Stimulated activated CD4-positive, alpha-beta T cell treated with anti-CD3 and anti-CD28 coated beads, Interleukin-15, amount 100 ng/mL, for 48 hours (primary cell): ENCODE measurements at regions not wholly inside any gene's neighbourhood (a gene's known extent, or its start where the extent isn't known, plus 50 kb on each side); places are given as distances from the start of the nearest gene placed in this dataset.
"Not testable (repeated sequence)": the region's sequence is repeated elsewhere in the genome, so short reads cannot be mapped to it uniquely, and the experiment has no call there.

Source experiments
- DNase-seq, 2 donors: peaks; one replicate each; pipeline ENCODE4 v3.0.0-alpha.2; 2020; ENCODE audit warnings: low read depth in 2 of 2

DNA sequence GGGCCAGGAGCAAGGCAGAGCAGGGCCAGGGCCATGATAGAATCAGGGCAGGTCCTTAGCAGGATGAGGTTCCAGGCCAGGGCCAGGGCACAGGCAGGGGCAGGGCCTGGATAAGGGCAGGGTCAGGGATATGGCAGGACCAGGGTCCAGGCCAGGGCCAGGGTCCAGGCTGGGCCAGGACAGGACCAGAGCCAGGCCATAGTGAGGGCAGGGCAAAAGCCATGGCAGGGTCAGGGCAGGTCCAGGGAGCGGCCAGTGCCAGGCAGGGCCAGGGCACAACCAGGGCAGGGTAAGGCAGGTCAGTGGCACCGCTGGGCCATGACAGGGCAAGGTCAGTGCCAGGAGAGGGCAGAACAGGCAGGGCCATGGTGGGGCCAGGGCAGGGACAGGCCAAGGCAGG, 152.2 kb downstream of the LIPI start:
- no peak for DNase-seq

GRCh38 chr21:14057841-14058481, 152.8 kb downstream of the LIPI start:
- DNase-seq, result not testable (repeated sequence)

- no peak for DNase-seq
Observed at GRCh38 chr21:14057313-14057712, 153.4 kb downstream of the LIPI start.

GRCh38 chr21:14056771-14057191, 154.0 kb downstream of the LIPI start:
- DNase-seq, result no peak

DNA sequence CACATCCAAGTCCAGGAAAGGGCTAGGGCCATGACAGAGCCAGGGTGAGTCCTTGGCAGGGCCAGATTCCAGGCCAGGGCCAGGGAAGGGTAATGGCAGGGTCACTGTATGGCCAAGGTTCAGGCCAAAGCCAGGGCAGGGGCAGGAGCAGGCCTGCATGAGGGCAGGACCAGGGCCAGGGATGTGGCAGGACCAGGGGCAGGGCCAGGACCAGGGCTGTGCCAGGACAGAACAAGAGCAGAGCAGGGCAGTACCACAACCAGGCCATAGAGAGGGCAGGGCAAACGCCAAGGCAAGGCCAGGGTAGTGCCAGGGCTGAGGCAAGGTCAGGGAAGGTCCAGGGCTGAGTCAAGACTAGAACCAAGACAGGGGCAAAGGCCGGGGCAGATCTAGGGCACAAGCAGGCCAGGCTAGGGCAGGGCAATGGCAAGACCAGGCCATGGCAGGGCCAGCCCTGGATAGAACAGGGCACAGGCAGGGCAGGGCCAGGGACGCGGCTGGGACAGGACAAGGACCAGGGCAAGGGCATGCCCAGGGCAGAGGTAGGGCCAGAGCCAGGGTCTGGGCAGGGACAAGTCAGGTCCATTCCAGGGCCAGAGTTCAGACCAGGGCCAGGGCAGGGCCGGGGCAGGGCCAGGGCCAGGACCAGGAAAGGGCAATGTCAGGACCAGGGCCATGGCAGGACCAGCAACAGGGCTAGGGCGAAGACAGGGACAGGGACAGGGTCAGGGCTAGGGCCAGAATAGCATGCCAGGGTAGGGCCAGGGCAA, 154.8 kb downstream of the LIPI start:
- DNase-seq, result not testable (repeated sequence)

- DNase-seq, result no peak
Observed at GRCh38 chr21:14054682-14055081, 156.1 kb downstream of the LIPI start.

GRCh38 chr21:14050121-14050520, 160.6 kb downstream of the LIPI start:
- DNase-seq, result no peak

- DNase-seq, result no peak
Observed at GRCh38 chr21:14046401-14046800, 164.4 kb downstream of the LIPI start.

- no peak for DNase-seq
Observed at GRCh38 chr21:14040386-14040785, 170.4 kb downstream of the LIPI start.

DNA sequence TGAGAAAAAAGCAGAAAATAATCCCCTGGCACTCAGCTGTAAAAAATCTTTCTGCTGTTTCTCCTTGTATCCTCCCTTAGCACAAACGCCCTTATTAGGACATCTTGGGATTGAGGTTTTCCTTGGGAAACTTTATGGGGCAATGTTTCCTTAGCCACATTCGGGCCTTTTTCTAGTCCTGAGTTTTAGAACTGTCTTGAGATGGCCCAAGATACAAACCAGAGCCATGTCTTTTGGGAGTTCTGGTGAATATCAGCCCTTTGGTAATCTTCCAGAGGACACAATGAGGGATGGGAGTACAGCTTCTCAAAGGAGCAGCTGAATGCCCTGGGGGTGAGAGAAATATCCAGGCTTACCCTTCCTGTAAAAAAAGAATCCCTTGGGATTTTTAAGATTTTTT, 182.1 kb downstream of the LIPI start:
- not testable (repeated sequence) for DNase-seq

- DNase-seq, result peak; percentile 84 to 86
Observed at GRCh38 chr21:14027235-14027869, 183.4 kb downstream of the LIPI start.

DNA sequence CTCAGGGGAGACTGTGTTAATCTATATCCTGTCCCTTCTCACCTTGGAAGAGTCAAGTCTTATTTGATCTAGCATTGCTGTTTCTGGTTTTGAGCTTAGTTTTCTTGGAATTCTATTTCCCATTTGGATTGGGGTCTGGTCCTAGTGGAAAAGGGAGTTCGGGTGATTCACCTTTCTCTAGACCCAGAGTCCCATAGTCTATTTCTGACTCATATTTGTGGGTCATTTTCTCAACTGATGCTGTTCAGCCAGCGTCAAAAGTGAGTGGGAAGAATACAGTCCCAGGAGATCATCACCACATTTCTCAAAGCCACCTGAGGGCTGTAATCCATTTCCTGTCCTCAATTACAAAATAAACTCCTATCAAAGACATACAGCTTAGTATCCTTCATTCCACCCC, 190.6 kb downstream of the LIPI start:
- not testable (repeated sequence) for DNase-seq

DNA sequence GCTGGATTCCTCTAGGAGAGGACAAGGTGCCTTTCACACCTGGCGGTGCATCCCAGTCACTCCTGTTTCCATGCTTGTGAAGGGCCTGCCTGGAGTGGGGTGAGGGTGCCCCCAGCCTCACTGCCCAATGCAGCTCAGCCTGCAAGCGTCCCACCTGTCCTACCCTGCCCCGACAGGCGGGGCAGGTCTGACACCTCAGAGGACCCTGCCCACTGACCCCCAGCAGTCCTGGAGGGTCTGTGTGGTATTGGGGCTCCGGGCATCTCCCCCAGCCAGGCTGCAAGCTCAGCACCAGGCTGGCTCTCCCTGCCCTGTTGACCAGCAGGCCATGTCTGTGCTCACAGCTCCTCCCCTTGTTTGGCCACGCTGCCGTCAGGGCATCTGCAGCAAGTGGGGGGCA, 194.9 kb downstream of the LIPI start:
- not testable (repeated sequence) for DNase-seq

GRCh38 chr21:14013623-14014498, 196.9 kb downstream of the LIPI start:
- DNase-seq, result not testable (repeated sequence)

- DNase-seq, result no peak
Observed at GRCh38 chr21:14013056-14013603, 197.6 kb downstream of the LIPI start.

DNA sequence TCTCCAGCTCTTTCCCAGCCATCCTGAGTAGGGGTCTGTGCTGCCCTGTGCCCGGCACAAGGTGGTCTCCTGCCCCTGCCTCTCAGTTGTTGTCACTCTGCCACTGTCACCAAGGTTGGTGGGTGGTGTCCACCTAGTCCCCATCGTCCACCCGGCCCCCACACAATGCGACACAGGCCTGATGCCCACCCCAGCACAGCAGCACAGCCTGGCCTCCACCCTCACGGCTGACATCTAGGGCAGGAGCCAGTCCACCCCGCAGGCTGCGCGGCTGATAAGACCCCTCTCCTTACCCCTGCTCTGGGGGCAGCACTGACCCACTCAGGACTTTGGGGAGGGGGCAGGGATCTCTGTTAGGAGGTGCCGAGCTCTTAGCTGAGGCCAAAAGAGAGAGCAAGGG, 198.3 kb downstream of the LIPI start:
- DNase-seq, result no peak

DNA sequence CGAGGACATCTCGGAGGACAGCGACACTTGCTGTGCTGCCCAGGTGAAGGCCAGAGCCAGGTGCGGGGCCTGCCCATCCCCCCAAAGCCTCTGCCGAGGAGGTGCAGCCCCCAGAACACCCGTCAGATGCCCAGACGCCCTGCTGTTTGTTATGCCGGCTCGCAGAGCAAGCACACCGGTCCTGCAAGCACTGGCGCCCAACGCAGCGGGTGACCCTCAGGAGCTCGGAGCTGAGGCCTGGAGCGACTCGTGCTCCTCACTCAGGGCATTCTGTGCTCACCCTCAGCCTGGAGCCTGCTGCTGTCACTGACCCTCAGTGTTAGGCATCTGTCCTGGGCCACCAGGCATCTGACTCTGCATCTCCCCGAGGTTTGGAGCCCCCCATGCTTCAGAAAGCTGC, 199.0 kb downstream of the LIPI start:
- not testable (repeated sequence) for DNase-seq

DNA sequence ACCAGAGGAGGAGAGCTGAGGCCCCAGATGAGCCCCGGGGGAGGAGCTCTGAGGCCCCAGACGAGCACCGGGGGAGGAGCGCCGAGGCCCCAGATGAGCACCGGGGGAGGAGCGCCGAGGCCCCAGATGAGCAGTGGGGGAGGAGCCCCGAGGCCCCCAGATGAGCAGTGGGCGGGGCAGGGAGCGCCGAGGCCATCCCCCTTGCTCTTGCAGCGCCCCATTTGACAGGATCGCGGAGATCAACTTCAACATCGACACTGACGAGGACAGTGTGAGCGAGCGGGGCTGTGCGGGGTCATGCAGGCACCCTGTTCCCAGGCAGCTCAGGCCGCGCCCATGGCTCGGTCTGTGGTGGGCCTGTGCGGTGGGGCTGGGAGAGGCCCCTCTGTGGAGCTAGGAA, 199.6 kb downstream of the LIPI start:
- not testable (repeated sequence) for DNase-seq

DNA sequence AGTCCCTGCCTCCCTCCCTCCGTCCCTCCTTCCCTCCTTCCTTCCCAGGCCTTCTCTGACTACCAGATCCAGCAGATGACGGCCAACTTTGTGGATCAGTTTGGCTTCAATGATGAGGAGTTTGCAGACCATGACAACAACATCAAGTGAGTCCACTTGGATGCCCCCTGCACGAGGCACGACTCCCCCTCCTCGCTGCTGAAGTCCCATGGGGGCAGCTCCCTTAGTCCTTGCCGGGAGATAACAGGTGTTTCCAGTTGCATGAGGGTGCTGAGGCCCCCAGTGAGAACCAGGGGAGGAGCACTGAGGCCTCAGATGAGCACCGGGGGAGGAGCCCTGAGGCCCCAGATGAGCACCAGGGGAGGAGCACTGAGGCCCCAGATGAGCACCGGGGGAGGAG, 200.0 kb downstream of the LIPI start:
- DNase-seq, result no peak

- not testable (repeated sequence) for DNase-seq
Observed at GRCh38 chr21:14009990-14010389, 200.8 kb downstream of the LIPI start.

- DNase-seq, result not testable (repeated sequence)
Observed at GRCh38 chr21:14009238-14009981, 201.3 kb downstream of the LIPI start.
